GM12874 (cell line): ENCODE measurements at regions not wholly inside any gene's neighbourhood (a gene's known extent, or its start where the extent isn't known, plus 50 kb on each side); places are given as distances from the start of the nearest gene placed in this dataset.

ENCODE experiments used
- CTCF ChIP-seq: IDR thresholded peaks from 2 replicates; pipeline ENCODE4 v1.5.1; 2011; ENCODE audit warnings: low read depth, mild to moderate bottlenecking, control low read depth, low read length, moderate library complexity; ENCODE audit not compliant: insufficient read depth

- no peak for TF ChIP-seq CTCF
These were observed 499.3 kb upstream of the ADAMTS5 start for GRCh38 chr21:27466140-27466539.

DNA sequence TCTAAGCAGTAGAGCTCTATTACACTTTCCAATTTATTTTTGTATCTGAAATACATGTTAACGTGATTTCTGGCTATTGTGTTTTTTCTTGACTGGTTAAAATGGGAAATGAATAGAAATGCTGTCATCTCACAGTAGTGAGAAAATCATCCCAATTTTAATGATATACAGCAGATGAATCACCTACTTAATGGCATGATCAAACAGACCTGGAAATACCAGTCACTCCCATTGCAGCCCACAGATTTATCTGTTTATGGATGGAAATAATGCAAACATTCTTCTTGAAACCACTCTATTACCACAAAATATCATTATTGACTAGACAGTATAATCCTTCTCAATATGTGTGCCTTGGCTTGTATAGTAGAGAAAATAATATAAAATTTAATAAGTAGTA lies 497.8 kb upstream of the ADAMTS5 start:
- no peak for TF ChIP-seq CTCF

- TF ChIP-seq CTCF, result no peak
These were observed 495.8 kb upstream of the ADAMTS5 start for GRCh38 chr21:27462726-27463125.

DNA sequence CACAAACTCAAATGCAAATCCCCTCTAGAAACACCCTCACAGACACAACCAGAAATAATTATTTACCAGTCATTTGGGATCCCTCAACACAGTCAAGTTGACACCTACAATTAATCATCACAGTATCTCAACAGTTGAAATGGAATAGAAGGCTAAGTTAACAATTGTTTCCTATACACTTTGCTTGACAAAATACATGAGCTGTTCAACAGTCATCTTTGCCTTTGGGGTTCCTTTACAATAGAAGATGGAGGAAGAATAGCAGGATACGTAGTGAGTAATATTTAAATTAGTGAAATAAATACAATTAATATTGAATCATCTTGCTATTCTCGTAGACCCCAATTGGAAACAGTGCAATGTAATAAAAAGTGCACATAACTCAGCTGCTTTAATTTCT lies 487.3 kb upstream of the ADAMTS5 start:
- TF ChIP-seq CTCF, result no peak

DNA sequence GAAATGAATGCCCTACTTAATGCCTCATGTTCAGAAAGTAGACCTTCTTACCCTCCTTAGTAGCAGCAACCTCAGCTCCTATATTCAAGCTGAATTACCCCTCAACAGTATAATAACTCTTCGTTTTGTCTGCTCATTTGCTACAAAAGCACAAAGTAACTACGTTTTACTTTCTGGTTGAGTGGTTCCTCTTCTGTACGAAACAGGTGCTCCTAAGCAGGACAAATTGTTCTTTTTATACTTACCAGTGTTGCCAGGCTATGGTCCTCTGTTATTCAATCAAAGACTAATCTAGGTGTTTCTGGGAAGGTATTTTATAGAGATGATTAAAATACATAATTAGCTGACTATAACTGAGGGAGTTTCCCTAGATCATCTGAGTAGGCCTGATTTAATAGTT lies 484.2 kb upstream of the ADAMTS5 start:
- TF ChIP-seq CTCF, result no peak

GRCh38 chr21:27450216-27450615 lies 483.3 kb upstream of the ADAMTS5 start:
- no peak for TF ChIP-seq CTCF

- TF ChIP-seq CTCF, result no peak
These were observed 482.1 kb upstream of the ADAMTS5 start for GRCh38 chr21:27448960-27449359.

- TF ChIP-seq CTCF, result no peak
These were observed 481.0 kb upstream of the ADAMTS5 start for GRCh38 chr21:27447843-27448242.
